GM18909 (cell line): ENCODE measurements at regions not wholly inside any gene's neighbourhood (a gene's known extent, or its start where the extent isn't known, plus 50 kb on each side); places are given as distances from the start of the nearest gene placed in this dataset.
A peak's percentile ranks its signal among the peaks of the same experiment; 100 is the strongest.
"Not testable (repeated sequence)": the region's sequence is repeated elsewhere in the genome, so short reads cannot be mapped to it uniquely, and the experiment has no call there.

Experiments used
- ATAC-seq: cut with Tn5 transposase; IDR thresholded peaks from one replicate; pipeline ENCODE4 v1.9.1; 2021; ENCODE audit warnings: mild to moderate bottlenecking; ENCODE audit not compliant: unreplicated experiment, poor library complexity

DNA sequence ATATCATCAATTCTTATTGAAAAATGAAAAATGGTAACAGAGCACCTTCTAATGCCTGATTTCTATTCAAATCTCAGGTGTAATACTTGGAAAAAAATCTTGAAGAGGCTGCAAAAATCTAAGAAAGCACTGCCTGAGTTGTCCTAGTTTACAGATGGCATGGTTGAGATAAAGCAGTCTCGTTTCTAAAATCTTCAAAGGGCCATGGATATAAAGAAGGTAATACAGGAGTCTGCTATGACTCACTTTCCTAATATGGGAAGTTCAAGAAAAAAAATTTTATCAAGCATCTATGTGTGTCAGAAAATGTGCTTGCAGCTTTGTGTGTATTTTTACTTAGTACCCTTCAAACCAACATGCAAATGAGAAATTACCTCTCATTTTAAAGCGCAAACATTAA is 163.3 kb downstream of the DMAC1 start:
- ATAC-seq, result no peak

GRCh38 chr9:7626571-7627029 is 173.0 kb downstream of the DMAC1 start:
- ATAC-seq, result not testable (repeated sequence)

DNA sequence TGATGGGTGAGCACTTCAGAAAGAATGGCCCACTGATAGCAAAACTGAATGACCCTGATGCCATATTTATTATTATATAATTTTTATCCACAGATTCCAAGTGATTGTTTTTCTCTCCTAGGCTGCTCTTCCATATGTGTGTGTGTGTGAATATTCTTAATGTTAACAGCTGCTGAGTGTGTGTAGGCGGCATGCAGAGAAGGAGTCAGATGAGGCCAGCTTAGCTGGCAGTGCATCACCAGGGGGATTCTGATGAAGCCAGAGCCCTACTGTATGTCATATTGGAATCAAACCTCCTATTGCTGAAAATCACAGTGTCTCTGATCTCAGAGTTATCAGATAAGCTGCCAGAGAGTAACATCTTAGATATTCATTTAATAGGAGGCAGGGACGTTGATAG is 177.1 kb downstream of the DMAC1 start:
- no peak for ATAC-seq

- no peak for ATAC-seq
Observed at GRCh38 chr9:7615344-7615743, 184.2 kb downstream of the DMAC1 start.

DNA sequence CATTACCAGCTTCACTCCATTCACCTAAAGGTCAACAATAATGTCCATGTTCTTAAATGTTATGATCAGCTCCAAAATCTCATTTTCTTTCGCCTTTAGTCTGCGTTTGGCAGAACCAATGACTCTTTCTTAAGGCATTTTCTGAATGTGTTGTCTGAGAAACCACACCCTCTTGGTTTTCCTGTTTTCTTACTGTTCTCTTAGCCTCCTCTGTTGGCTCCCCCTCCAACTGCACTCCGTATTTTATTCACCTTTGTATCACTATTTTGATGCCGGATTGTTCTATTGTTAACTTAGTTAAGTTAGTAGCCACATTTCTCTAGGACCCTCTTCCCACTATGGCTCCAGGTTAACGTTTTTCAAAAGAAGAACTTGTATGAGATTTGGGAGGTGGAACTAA is 185.6 kb downstream of the DMAC1 start:
- ATAC-seq, result no peak

DNA sequence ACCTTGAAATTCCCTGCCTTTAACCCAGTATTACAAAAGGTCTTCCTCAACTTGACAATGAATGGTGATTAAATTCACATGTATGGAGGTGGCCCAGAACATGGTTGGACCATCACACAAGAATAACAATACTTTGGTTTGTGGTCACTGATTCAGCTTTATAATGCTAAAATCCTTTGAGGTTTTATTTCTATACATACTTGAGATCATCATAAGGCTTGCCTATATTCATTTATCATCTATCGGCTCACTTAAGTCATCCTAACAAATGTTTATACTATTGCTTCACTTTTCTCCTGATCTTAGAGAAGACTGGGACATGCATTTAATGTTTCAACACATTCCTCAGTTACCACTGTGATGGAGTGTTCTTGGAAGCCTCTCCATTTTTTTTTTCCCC is 191.3 kb downstream of the DMAC1 start:
- ATAC-seq, result no peak

GRCh38 chr9:7607421-7607820 is 192.2 kb downstream of the DMAC1 start:
- ATAC-seq, result no peak

DNA sequence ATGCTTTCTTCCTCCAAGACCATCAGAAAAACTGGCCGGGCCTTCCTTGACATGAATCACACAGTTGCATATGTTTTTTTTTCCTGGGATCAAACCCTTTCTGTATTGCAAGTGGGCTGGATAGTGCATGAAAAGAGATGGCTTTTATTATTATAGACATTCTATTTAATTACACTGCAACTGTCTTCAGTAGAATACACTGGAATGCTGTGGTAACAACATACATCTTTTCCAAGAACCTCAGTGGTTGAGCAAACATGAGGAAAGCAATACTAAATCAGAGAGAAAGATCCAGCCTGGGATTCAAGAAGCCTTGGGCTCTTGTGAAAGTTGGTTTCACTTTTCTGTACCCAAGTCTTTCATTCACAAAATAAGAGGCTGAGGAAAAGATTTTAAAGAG is 193.0 kb downstream of the DMAC1 start:
- no peak for ATAC-seq

DNA sequence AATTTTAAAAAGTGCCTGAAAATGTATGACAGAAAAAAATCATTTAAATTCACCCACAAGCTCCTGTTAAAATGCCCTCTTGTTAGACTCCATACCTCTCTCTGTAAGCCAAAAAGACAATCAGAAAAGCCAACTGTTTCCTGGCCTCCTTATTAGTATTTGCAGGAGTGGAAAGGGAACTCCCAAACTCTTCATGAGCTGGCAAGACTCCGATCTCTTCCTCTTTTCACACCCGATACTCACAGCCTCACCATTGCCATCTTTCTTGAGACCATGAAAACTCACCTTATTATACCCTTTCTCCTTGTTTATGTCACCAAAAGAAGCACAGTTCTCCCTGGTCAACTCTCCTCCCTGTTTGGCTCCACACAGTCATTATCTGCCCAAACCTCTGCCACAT is 197.8 kb downstream of the DMAC1 start:
- no peak for ATAC-seq

GRCh38 chr9:7597716-7598115 is 201.9 kb downstream of the DMAC1 start:
- no peak for ATAC-seq

DNA sequence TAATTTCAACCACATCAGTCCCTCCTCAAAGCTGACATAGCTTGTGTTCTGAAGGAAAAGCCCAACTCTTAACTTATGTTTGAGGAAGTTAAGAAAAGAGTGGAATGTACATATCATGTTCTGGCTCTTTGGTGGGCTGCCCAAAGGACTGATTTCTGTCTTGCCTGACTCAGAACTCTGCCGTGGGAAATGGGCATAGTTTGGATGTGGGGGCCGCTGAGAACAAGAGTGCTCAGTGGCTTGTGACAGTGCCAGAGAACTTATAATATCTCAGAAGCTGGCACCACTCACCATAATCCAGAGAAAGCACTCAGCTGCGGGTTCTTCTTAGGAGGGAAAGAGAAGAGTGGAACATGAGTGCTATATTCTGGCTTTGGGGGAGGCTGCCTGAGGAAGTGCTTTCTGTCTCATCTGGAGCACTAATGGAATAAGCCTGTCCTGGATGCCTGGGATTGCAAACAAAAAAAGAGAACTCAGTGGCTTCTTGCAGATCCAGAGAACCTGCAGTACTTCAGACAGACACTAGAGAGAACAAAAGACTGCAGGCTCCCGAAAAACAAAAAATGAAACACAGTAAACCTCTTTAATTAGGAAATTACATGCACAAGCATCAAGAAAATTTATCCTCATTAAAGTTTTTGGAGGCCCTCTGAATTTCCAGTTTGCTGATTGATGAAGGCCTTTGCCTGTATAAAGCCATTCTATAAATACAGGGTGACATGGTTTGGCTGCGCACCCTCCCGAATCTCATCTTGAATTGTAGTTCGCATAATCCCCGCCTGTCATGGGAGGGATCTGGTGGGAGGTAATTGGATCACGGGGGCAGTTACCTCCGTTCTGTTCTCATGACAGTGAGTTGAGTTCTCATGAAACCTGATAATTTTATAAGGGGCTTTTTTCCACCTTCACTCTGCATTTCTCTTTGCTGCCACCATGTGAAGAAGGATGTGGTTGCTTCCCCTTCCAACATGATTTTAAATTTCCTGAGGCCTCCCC is 207.0 kb downstream of the DMAC1 start:
- ATAC-seq, result no peak

DNA sequence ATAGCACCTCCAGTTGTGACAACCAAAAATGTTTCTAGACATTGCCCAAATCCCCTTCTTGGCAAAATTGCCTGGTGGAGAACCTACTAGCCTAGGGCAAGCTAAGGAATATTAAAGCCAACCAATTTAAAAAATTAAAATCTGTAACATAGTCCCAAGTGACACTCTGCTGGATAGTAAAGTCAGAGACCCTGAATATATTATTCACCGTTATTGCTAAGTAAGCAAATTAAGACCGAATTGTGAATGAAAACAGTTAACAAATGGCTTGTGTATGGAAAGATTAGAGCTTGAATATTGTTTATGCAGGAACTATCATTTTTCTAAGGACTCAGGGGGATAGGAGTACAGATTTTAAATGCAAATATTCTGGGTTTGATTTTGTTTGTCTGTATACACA is 208.1 kb downstream of the DMAC1 start:
- no peak for ATAC-seq

DNA sequence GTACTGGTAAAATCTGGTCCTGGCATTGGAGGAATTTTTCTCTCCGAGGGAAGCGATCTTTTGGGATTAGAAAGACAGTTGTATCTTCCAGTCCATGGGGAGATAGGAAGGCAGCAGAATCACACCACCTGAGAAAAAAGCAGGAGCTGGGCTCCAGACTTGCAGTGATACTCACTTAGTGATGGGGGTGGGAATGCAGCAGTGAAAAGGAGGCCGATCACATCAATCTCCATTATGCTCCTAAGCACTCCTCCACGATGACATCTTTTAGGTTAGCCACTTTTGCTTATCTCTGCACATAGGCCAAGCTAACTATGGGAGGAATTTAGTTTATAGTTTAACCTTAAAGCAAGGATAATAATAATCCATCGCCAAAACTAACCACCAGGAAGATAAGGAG is 219.0 kb downstream of the DMAC1 start:
- ATAC-seq, result no peak

- ATAC-seq, result no peak
Observed at GRCh38 chr9:7579351-7579750, 220.2 kb downstream of the DMAC1 start.

GRCh38 chr9:7578951-7579350 is 220.6 kb downstream of the DMAC1 start:
- ATAC-seq, result no peak

DNA sequence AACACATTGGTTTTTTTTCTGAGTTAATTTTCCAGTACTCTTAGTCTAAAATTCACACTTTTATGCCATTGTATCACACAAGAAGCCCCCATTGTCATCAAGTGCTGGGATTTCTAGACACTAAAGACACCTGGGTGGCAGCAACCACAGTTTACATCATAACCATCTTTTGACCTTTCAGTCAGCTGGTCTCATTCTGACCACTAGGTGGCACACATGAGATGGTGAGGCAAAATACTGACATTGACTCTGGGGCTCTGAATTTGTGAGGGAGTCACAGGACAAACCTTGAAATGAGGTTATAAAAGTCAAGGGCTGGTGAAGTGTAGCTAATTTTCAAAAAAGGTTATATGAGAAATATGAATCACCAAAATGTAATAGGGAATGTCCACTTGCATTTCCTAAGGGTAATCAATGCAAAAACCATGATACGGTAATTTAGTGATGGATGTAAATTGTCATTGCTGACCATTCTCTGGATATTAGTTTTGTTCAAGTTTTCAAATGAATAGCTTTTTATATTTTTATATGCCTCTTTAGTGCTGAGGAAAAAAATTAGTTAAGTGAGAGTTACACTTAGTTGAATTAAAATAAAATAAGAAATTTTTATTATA is 229.4 kb downstream of the DMAC1 start:
- peak; percentile 94 for ATAC-seq

DNA sequence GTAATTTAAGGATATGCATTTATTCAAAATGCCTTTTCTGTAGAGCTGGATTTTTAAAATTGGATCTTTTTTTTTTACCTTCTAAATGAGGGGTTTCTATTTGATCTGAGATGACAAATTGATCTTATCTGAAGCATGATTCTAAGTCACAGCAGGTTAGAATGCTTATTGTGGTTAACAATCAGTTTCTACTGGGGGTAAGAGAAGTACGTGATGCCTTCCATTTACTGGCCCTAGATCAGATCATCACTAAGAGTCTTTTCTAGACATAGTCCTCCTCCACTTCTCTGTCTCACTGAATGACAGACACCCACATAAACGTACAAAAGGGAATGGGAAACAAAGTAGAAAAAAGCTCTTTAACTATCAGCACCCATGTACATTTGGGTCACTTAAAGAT is 231.9 kb downstream of the DMAC1 start:
- no peak for ATAC-seq

- ATAC-seq, result no peak
Observed at GRCh38 chr9:7561527-7562080, 238.0 kb downstream of the DMAC1 start.

GRCh38 chr9:7560669-7561305 is 238.8 kb downstream of the DMAC1 start:
- ATAC-seq, result no peak

GRCh38 chr9:7554699-7555098 is 244.9 kb downstream of the DMAC1 start:
- no peak for ATAC-seq

- not testable (repeated sequence) for ATAC-seq
Observed at GRCh38 chr9:7552706-7553105, 246.9 kb downstream of the DMAC1 start.
